ENCODE measurements at regions not wholly inside any gene's neighbourhood (a gene's known extent, or its start where the extent isn't known, plus 50 kb on each side); places are given as distances from the start of the nearest gene placed in this dataset.

GRCh38 chr5:82348784-82349425 is 70.8 kb upstream of the RPS23 start:
- TF ChIP-seq CTCF (conservative IDR thresholded peaks at IDR 0.05; ENCODE audit: low read length) = no peak
- no peak overlapping the region for H3K4me3 ChIP-seq (ENCODE audit: low read length)
- DNase-seq (ENCODE audit: low read depth) = peak; percentile 89

GRCh38 chr5:82347201-82347865 is 69.2 kb upstream of the RPS23 start:
- DNase-seq (ENCODE audit: low read depth) = peak; percentile 92
- no peak for TF ChIP-seq CTCF (conservative IDR thresholded peaks at IDR 0.05; ENCODE audit: low read length)
- no peak overlapping the region for H3K4me3 ChIP-seq (ENCODE audit: low read length)

DNA sequence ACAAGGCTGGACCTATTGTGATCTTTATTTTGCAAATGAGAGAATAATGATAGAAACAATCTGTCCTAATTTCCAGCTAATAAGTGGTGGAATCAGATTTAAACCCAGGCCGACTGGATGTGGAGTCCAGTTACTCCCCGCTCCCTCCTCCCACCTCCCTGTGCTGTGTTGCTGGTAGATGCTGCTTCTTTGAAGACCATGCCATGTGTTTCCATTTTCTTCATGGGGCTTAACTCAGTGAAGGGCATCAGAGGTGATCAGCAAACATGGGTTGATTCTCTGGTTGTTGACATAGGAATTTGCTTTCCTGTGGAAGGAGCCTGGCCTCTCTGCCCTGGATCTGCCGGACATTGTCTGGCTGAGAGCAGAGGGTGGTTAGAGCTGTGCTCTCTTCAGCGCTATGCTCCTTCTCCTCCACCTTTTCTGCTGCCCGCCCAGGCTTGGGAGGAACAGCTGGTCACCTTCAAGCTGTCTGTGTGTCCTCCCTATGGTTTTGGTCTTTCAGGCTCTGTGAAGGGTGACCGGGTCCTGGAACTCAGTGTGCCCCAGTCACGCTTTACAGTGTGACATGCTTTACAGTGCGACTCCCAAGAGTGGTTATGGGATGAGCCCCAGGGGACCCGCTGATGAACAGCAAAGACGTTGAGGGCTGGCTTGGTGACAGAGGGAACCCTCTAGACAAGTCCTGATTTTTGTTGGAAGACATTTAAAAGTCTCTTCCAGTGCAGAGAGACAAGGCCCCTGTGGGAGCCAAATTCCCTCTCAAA is 68.4 kb upstream of the RPS23 start:
- DNase-seq (ENCODE audit: low read depth) = no peak
- no peak for TF ChIP-seq CTCF (conservative IDR thresholded peaks at IDR 0.05; ENCODE audit: low read length)
- no peak overlapping the region for H3K4me3 ChIP-seq (ENCODE audit: low read length)

DNA sequence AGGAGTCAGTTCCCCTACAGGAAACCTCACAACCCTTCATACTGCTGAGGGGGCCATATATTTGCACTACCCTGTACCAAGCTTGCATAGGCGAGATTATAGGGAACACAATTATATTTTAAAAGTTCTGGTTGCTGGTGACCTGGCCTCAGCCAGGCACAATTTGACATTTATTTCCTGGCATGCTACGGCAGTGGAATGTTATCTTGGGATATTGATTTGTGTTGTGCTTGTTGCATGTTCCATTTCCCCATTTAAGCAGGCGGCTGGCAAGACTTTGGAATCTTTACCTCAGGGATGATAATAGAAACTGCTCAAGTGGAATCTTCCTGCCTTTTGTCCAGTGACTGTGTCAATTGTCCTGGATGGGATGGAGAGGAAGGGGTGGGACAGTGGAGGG is 67.0 kb upstream of the RPS23 start:
- no peak for TF ChIP-seq CTCF (conservative IDR thresholded peaks at IDR 0.05; ENCODE audit: low read length)

DNA sequence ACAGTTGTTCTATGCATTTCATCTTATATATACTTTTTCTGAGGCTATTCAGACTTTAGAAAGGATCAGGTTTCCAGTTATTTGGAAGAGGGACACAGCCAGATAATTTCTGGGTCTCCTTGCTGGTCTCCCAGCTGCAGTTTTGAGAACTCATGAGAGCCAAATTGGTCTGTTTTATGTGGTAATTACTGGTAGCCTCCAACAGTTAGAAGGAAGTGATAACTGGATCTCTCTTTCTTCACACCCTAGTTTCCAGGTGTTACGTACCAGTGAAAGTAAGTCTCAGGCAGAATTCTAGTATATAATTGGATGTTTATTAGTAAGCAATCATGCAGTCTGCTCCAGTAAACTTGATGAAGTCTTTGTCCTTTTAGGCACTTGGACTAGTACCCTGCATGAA is 63.2 kb upstream of the RPS23 start:
- TF ChIP-seq CTCF (conservative IDR thresholded peaks at IDR 0.05; ENCODE audit: low read length) = no peak
- DNase-seq (ENCODE audit: low read depth) = no peak
- H3K4me3 ChIP-seq (ENCODE audit: low read length) = no peak overlapping the region

More for the DNA sequence above, 67.0 kb upstream of the RPS23 start:
- no peak overlapping the region for H3K4me3 ChIP-seq (ENCODE audit: low read length)
- no peak for DNase-seq (ENCODE audit: low read depth)

- no peak for TF ChIP-seq CTCF (conservative IDR thresholded peaks at IDR 0.05; ENCODE audit: low read length)
- no peak for DNase-seq (ENCODE audit: low read depth)
- no peak overlapping the region for H3K4me3 ChIP-seq (ENCODE audit: low read length)
These were observed 62.6 kb upstream of the RPS23 start for GRCh38 chr5:82340799-82341198.

Data from AG10803 (cell line).